ENCODE measurements at regions not wholly inside any gene's neighbourhood (a gene's known extent, or its start where the extent isn't known, plus 50 kb on each side); places are given as distances from the start of the nearest gene placed in this dataset.

DNA sequence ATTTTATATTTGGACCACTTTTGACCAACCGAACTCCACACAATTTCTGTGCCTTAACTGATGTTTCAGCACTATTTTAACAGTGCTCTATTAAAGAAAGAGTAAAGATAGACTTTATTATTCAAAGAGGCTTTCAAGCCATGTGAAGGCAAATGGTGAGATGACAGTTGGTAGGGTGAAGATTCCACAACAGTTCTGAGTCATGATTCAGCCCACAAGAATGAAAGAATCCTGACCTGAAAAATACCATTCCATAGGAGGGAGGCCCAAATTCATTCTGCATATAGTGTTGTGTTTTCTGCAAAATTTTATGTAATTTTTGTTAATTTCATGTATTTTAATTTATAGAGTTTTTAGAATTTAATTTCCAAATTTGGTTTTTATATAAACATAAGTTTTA lies 135.6 kb upstream of the STAC start:
- Histone ChIP-seq H3K4me3 (ENCODE audit: low read depth, low read length) (no peak overlapping the region), H3K27ac (no peak overlapping the region), H3K9me3 (ENCODE audit: severe bottlenecking) (no peaks in the 10 kb centered on the region), H3K36me3 (no peaks in the 10 kb centered on the region), H3K27me3 (ENCODE audit: insufficient read depth, low read depth, severe bottlenecking) (no peaks in the 10 kb centered on the region)
- TF ChIP-seq, protein P1, sequence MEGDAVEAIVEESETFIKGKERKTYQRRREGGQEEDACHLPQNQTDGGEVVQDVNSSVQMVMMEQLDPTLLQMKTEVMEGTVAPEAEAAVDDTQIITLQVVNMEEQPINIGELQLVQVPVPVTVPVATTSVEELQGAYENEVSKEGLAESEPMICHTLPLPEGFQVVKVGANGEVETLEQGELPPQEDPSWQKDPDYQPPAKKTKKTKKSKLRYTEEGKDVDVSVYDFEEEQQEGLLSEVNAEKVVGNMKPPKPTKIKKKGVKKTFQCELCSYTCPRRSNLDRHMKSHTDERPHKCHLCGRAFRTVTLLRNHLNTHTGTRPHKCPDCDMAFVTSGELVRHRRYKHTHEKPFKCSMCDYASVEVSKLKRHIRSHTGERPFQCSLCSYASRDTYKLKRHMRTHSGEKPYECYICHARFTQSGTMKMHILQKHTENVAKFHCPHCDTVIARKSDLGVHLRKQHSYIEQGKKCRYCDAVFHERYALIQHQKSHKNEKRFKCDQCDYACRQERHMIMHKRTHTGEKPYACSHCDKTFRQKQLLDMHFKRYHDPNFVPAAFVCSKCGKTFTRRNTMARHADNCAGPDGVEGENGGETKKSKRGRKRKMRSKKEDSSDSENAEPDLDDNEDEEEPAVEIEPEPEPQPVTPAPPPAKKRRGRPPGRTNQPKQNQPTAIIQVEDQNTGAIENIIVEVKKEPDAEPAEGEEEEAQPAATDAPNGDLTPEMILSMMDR (IDR thresholded peaks at IDR 0.05; ENCODE audit: low read depth, low read length), result no peak
- DNase-seq, result no peak

DNA sequence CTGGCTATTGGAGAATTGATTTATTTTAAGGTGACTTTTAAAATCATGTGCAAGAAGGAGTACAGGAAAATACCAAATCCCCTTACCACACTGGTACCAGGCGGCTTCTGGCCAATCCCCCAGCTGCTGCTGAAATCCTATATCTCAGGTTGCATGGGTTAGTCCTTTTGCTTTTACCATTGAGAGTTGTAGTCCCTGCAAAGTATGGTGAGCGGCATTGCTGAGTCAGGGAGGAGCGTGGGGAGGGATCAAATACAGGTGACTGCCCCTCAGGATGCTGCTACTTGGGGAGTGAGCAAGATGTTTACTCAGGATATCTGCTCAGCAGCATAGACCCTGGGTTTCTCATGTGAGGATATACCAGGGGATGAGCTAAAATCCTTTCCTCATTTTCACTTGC lies 131.9 kb upstream of the STAC start:
- DNase-seq, result no peak
- H3K36me3 ChIP-seq, result no peaks in the 10 kb centered on the region
- no peaks in the 10 kb centered on the region for H3K9me3 ChIP-seq (ENCODE audit: severe bottlenecking)
- no peaks in the 10 kb centered on the region for H3K27me3 ChIP-seq (ENCODE audit: insufficient read depth, low read depth, severe bottlenecking)
- H3K27ac ChIP-seq, result no peak overlapping the region
- TF ChIP-seq, protein P1 (IDR thresholded peaks at IDR 0.05; ENCODE audit: low read depth, low read length), result no peak
- H3K4me3 ChIP-seq (ENCODE audit: low read depth, low read length), result no peak overlapping the region

DNA sequence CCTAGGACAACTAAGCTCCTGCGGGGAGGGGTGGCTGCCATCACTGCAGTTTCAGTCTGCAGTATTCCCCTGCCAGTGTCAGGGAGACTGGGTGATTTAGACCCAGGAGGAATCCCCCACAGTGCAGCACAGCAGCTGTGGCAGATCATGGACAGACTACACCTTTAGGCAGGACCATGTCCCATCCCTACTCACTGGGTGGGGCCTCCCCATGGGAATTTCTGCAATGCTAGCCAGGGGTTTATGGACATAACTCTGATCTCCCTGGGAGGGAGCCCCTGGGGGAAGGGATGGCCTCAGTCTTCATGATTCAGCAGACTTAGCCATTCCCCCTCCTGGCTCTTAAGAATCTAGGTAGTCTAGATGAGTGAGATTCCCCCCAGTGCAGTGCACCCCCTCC lies 130.1 kb upstream of the STAC start:
- Histone ChIP-seq H3K27ac (no peak overlapping the region), H3K9me3 (ENCODE audit: severe bottlenecking) (no peaks in the 10 kb centered on the region), H3K27me3 (ENCODE audit: insufficient read depth, low read depth, severe bottlenecking) (no peaks in the 10 kb centered on the region), H3K4me3 (ENCODE audit: low read depth, low read length) (no peak overlapping the region), H3K36me3 (no peaks in the 10 kb centered on the region)
- TF ChIP-seq, protein P1 (IDR thresholded peaks at IDR 0.05; ENCODE audit: low read depth, low read length), result no peak
- DNase-seq, result no peak

DNA sequence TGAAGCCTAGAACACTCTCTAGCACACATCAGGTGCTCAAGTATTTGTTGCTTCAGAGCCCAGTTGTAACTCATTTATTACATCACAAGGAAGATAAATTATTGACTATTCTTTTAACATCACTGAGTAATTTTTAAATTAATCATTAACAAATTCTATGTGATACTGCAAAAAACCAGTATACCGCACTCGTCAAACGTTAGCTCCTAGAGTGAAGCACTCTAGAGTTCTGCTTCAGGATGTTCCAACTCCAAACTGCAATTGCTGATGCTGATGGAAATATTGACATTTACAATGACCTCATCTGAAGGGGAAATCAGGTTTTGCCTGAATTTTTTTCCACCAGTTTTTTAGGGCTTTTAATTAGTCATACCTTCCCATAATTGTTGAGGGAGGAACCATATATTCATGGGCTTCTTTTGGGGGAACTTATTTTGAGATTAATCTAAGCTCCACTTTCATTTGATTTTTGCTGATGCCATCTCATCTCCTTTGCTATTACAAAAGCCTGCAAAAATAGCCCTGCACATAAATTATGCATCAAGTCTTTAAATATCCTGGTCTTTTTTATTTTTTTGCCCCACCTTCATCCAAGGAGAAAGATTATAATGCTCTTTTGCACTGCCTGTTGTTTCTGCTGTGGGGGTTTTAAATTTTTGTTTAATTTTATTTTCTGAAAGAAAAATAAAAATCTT lies 123.0 kb upstream of the STAC start:
- no peaks in the 10 kb centered on the region for H3K9me3 ChIP-seq (ENCODE audit: severe bottlenecking)
- DNase-seq, result no peak
- TF ChIP-seq, protein P1 (IDR thresholded peaks at IDR 0.05; ENCODE audit: low read depth, low read length), result no peak
- no peak overlapping the region for H3K27ac ChIP-seq
- no peak overlapping the region for H3K4me3 ChIP-seq (ENCODE audit: low read depth, low read length)
- H3K36me3 ChIP-seq, result no peaks in the 10 kb centered on the region
- H3K27me3 ChIP-seq (ENCODE audit: insufficient read depth, low read depth, severe bottlenecking), result no peaks in the 10 kb centered on the region

DNA sequence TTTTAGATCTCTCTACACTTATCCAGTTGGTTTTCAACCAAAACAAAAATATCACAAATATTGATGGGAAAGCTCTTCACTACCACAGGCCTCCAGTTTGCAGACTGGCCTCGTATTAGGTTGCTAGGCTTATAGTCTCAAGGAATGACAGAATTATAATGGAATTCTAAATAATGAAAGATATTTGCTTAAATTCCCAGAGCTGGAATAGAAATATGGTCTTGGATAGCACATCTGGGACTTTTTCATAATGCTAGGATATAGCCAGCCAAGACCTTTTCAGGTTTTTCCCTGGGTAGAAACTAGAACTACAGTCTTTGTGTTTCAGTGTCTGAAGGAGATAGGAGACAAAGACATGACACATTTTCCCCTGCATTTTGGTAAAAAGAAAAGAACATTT lies 121.9 kb upstream of the STAC start:
- no peaks in the 10 kb centered on the region for H3K36me3 ChIP-seq
- H3K27me3 ChIP-seq (ENCODE audit: insufficient read depth, low read depth, severe bottlenecking), result no peaks in the 10 kb centered on the region
- no peak overlapping the region for H3K27ac ChIP-seq
- no peak for DNase-seq
- H3K9me3 ChIP-seq (ENCODE audit: severe bottlenecking), result no peaks in the 10 kb centered on the region
- TF ChIP-seq, protein P1 (IDR thresholded peaks at IDR 0.05; ENCODE audit: low read depth, low read length), result no peak
- no peak overlapping the region for H3K4me3 ChIP-seq (ENCODE audit: low read depth, low read length)

DNA sequence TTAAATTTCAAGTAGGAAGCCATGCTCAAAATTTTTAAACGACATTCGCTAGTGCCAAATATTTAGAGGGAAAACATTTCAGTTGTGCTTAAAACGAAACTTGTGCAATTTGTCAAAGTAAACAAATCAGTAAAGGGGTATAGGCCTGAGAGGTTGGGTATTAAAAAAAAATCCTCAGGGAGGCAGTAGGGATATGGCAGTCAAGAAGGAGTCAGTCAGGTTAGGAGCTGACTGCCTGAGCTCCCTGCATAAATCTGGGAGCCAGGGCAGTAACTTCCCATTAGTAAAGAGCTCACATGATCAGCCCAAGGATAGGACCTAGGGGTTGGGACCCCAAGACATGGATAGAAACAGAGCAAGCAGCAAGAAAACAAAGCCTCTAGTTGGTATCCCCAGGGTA lies 120.7 kb upstream of the STAC start:
- no peak for DNase-seq
- H3K36me3 ChIP-seq, result no peaks in the 10 kb centered on the region
- H3K27me3 ChIP-seq (ENCODE audit: insufficient read depth, low read depth, severe bottlenecking), result no peaks in the 10 kb centered on the region
- TF ChIP-seq, protein P1 (IDR thresholded peaks at IDR 0.05; ENCODE audit: low read depth, low read length), result no peak
- H3K4me3 ChIP-seq (ENCODE audit: low read depth, low read length), result no peak overlapping the region
- H3K27ac ChIP-seq, result no peak overlapping the region
- no peaks in the 10 kb centered on the region for H3K9me3 ChIP-seq (ENCODE audit: severe bottlenecking)

Data from WERI-Rb-1 (cell line).